ENCODE measurements at regions not wholly inside any gene's neighbourhood (a gene's known extent, or its start where the extent isn't known, plus 50 kb on each side); places are given as distances from the start of the nearest gene placed in this dataset.

GRCh38 chr18:47490882-47491281 lies 239.4 kb upstream of the SKOR2 start:
- H3K9me3 ChIP-seq: no peaks in the 10 kb centered on the region
- H3K27ac ChIP-seq: no peak overlapping the region
- no peaks in the 10 kb centered on the region for H3K4me1 ChIP-seq
- TF ChIP-seq CBX2 (IDR thresholded peaks at IDR 0.05; ENCODE audit: borderline replicate concordance, low read depth) (no peak), POLR2AphosphoS2 (conservative IDR thresholded peaks at IDR 0.05; ENCODE audit: low read length) (no peak), KDM5A (IDR thresholded peaks at IDR 0.05) (no peak), SMC3 (IDR thresholded peaks at IDR 0.05) (no peak), REST (IDR thresholded peaks at IDR 0.05) (no peak), TFCP2L1 (CRISPR knock-in tag; IDR thresholded peaks at IDR 0.05) (no peak), CHD4 (IDR thresholded peaks at IDR 0.05; ENCODE audit: borderline replicate concordance) (no peak), CHD2 (IDR thresholded peaks at IDR 0.05; ENCODE audit: low read length, partially characterized antibody) (no peak), FOSB (CRISPR knock-in tag; IDR thresholded peaks at IDR 0.05) (no peak), FOSL2 (IDR thresholded peaks at IDR 0.05) (no peak), FOSL2 (CRISPR knock-in tag; IDR thresholded peaks at IDR 0.05) (no peak), RCOR1 (IDR thresholded peaks at IDR 0.05; ENCODE audit: low read depth, low read length) (no peak), ZFP36 (IDR thresholded peaks at IDR 0.05; ENCODE audit: borderline replicate concordance, partially characterized antibody) (no peak)
- TF ChIP-seq, protein P1, sequence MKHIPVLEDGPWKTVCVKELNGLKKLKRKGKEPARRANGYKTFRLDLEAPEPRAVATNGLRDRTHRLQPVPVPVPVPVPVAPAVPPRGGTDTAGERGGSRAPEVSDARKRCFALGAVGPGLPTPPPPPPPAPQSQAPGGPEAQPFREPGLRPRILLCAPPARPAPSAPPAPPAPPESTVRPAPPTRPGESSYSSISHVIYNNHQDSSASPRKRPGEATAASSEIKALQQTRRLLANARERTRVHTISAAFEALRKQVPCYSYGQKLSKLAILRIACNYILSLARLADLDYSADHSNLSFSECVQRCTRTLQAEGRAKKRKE (CRISPR knock-in tag; IDR thresholded peaks at IDR 0.05; ENCODE audit: low read depth): no peak
- ChIA-PET POLR2A (no interaction called here), CTCF (interaction anchor here (1.0 kb wide), 1 partner anchor 9 kb away, joined by 3 read pairs; no protein-coding TSS in a partner anchor)
- DNase-seq (ENCODE audit: low read depth in 1 of 2, low spot score in 1 of 2): no peak
- no peak overlapping the region for H3K4me3 ChIP-seq
- FAIRE-seq: no peak
- no peak for ATAC-seq
- no peak overlapping the region for H3K4me2 ChIP-seq
- 40% methylated on average over 5 of the region's 5 CpGs for WGBS (ENCODE audit: missing lambda C conversion rate)

- no peak for FAIRE-seq
- Histone ChIP-seq H3K9me3 (no peaks in the 10 kb centered on the region), H3K4me2 (no peak overlapping the region), H3K4me1 (no peaks in the 10 kb centered on the region), H3K4me3 (no peak overlapping the region), H3K27ac (no peak overlapping the region)
- CTCF ChIA-PET: no interaction called here
- 22% methylated on average over 4 of the region's 5 CpGs for WGBS (ENCODE audit: missing lambda C conversion rate)
- no peak for DNase-seq (ENCODE audit: low read depth in 1 of 2, low spot score in 1 of 2)
- POLR2A ChIA-PET: no interaction called here
- ATAC-seq: no peak
- TF ChIP-seq JUNB (IDR thresholded peaks at IDR 0.05) (no peak), EHF (CRISPR knock-in tag; IDR thresholded peaks at IDR 0.05) (no peak), ZC3H11A (IDR thresholded peaks at IDR 0.05) (no peak), RFX5 (IDR thresholded peaks at IDR 0.05) (no peak), NPAS2 (CRISPR knock-in tag; IDR thresholded peaks at IDR 0.05; ENCODE audit: borderline replicate concordance) (no peak), BHLHE40 (IDR thresholded peaks at IDR 0.05; ENCODE audit: low read depth, low read length) (no peak), GATA3 (IDR thresholded peaks at IDR 0.05; ENCODE audit: borderline replicate concordance) (no peak), ZFP36 (IDR thresholded peaks at IDR 0.05; ENCODE audit: borderline replicate concordance, partially characterized antibody) (no peak), ELK1 (IDR thresholded peaks at IDR 0.05; ENCODE audit: low read depth, low read length) (no peak), CHD4 (IDR thresholded peaks at IDR 0.05; ENCODE audit: borderline replicate concordance) (no peak), KDM1A (IDR thresholded peaks at IDR 0.05; ENCODE audit: low read depth) (no peak), SREBF2 (IDR thresholded peaks at IDR 0.05) (no peak), HOXA7 (CRISPR knock-in tag; IDR thresholded peaks at IDR 0.05) (no peak), ZNF302 (CRISPR knock-in tag; IDR thresholded peaks at IDR 0.05) (no peak)
- TF ChIP-seq, protein P2, sequence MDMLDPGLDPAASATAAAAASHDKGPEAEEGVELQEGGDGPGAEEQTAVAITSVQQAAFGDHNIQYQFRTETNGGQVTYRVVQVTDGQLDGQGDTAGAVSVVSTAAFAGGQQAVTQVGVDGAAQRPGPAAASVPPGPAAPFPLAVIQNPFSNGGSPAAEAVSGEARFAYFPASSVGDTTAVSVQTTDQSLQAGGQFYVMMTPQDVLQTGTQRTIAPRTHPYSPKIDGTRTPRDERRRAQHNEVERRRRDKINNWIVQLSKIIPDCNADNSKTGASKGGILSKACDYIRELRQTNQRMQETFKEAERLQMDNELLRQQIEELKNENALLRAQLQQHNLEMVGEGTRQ (IDR thresholded peaks at IDR 0.05): no peak
- TF ChIP-seq, protein P3, sequence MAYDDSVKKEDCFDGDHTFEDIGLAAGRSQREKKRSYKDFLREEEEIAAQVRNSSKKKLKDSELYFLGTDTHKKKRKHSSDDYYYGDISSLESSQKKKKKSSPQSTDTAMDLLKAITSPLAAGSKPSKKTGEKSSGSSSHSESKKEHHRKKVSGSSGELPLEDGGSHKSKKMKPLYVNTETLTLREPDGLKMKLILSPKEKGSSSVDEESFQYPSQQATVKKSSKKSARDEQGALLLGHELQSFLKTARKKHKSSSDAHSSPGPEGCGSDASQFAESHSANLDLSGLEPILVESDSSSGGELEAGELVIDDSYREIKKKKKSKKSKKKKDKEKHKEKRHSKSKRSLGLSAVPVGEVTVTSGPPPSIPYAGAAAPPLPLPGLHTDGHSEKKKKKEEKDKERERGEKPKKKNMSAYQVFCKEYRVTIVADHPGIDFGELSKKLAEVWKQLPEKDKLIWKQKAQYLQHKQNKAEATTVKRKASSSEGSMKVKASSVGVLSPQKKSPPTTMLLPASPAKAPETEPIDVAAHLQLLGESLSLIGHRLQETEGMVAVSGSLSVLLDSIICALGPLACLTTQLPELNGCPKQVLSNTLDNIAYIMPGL (CRISPR knock-in tag; IDR thresholded peaks at IDR 0.05; ENCODE audit: borderline replicate concordance): no peak
- TF ChIP-seq, protein P4, sequence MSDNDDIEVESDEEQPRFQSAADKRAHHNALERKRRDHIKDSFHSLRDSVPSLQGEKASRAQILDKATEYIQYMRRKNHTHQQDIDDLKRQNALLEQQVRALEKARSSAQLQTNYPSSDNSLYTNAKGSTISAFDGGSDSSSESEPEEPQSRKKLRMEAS (IDR thresholded peaks at IDR 0.05): no peak
These were observed 233.8 kb upstream of the SKOR2 start for GRCh38 chr18:47485221-47485797.

Measured in A549 (cell line).